Heart right ventricle (tissue), 16 donors: ENCODE measurements at regions not wholly inside any gene's neighbourhood (a gene's known extent, or its start where the extent isn't known, plus 50 kb on each side); places are given as distances from the start of the nearest gene placed in this dataset.

Experiments used
- ATAC-seq, 8 donors: fragments of 200-7000 bp; cut with Tn5 transposase; one replicate each; pipeline ENCODE4 v1.9.1; 2020; ENCODE audit warnings: mild to moderate bottlenecking in 8 of 8, moderate library complexity in 8 of 8, moderate number of reproducible peaks in 1 of 8
- DNase-seq, 2 donors: peaks; one replicate each; pipeline ENCODE4 v3.0.0-alpha.2; 2020
- H3K27ac ChIP-seq, 10 donors: fragments of 200-600 bp; sonication (generic) in 2 of 10; one replicate each; pipeline versions ENCODE4 v1.5.0 to v1.8.0; 2020 to 2022; ENCODE audit warnings: mild to moderate bottlenecking in 3 of 10
- H3K27me3 ChIP-seq, 7 donors: fragments of 200-600 bp; one replicate each; pipeline ENCODE4 v1.8.0; 2021 to 2022; ENCODE audit warnings: mild to moderate bottlenecking in 2 of 7
- H3K36me3 ChIP-seq, 9 donors: fragments of 200-600 bp; sonication (generic) in 1 of 9; one replicate each; pipeline versions ENCODE4 v1.5.0 to v1.8.0; 2020 to 2022; ENCODE audit warnings: mild to moderate bottlenecking in 2 of 9
- H3K4me1 ChIP-seq, 9 donors: fragments of 200-600 bp; sonication (generic) in 1 of 9; one replicate each; pipeline versions ENCODE4 v1.5.0 to v1.8.0; 2020 to 2022; ENCODE audit warnings: mild to moderate bottlenecking in 4 of 9
- H3K4me3 ChIP-seq, 10 donors: fragments of 200-600 bp; sonication (generic) in 2 of 10; one replicate each; pipeline versions ENCODE4 v1.5.0 to v1.8.0; 2020 to 2022; ENCODE audit warnings: mild to moderate bottlenecking in 7 of 10, moderate library complexity in 2 of 10
- H3K9me3 ChIP-seq, 11 donors: fragments of 200-600 bp in 10 of 11; sonication (generic) in 2 of 11; one replicate each; pipeline versions ENCODE4 v1.5.0 to v1.8.0; 2013 to 2022; ENCODE audit warnings: mild to moderate bottlenecking in 2 of 11, control low read depth in 1 of 11, moderate library complexity in 1 of 11
- CTCF ChIP-seq, 9 donors: fragments of 200-600 bp; sonication (generic) in 2 of 9; IDR thresholded peaks; one replicate each; pipeline versions ENCODE4 v1.5.0 to v1.8.0; 2021 to 2022; ENCODE audit warnings: antibody characterized with exemption in 9 of 9, mild to moderate bottlenecking in 5 of 9, moderate library complexity in 1 of 9
- WGBS, 2 donors: extraction: QIAGEN DNeasy Blood & Tissue Kit; methylation state at CpG; one replicate each; pipeline ENCODE4 v1.1.7; 2013; ENCODE audit warnings: inconsistent platforms in 1 of 2; 5-methylcytosine and 5-hydroxymethylcytosine counted together
- intact Hi-C, 10 donors: fragments of 100-400 bp; cut with DNase I; formaldehyde crosslinking; loops; one replicate each; pipeline versions ENCODE4 v1.11.1 to v1.14.2; 2022
- donor health status: Arrhythmogenic right ventricular cardiomyopathy.
- donor health status: ischemic (EF 13 %, LVEDD 7.1; RV severe dilation, severe dysfunction).
- donor health status: healthy with polysubstance abuse.
- donor health status: DM: no; HTN: yes; CAD: no.
- donor health status: DM: no; HTN: no; CAD: no.
- donor health status: ischemic (EF 25% LVEDD 6.9; RV normal size, moderate dysfunction).
- donor health status: ischemic (EF 25% LVEDD 5.7; RV mildly dilated, moderate dysfunction).
- donor health status: healthy.
- donor health status: DM: yes; HTN: yes; CAD: no.
- donor health status: Ischemic cardiomyopathy.
- donor health status: ischemic (EF 35%, LVEDD 5.7; RV mildly dilated, moderate dysfunction).
- donor health status: nonischemic (EF 11% LVEDD 7.7; RV severe dilation, severe dysfunction).
- donor health status: DM: yes; HTN: yes; CAD: no.
- donor health status: PGD.
- donor health status: ischemic (EF 29% LVEDD 5.4; RV normal size, mild dysfunction).
- donor health status: nonischemic (EF 23%, LVEDD 6.1; RV moderate dilation, normal function).

DNA sequence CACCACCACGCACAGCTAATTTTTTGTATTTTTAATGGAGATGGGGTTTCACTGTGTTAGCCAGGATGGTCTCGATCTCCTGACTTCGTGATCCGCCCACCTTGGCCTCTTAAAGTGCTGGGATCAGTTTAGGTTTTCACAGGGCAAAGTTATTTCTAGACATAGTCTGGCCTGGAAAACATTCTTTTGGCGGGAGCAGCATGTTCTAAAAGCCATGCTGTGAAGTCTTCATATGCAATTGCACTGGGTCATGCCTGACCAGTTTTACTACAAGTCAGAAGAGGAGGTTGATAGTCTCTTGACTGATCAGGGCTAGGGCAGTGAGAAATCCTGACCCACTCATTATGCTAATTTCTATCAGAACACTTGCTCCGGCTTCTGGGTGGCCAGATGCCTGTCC lies 131.6 kb upstream of the POU3F1 start:
- no peak for TF ChIP-seq CTCF (IDR thresholded peaks at IDR 0.05)
- intact Hi-C loops = no loop called here
- no peak overlapping the region for H3K27ac ChIP-seq
- H3K36me3 ChIP-seq = no peaks in the 10 kb centered on the region
- no peak overlapping the region for H3K4me3 ChIP-seq
- no peak for ATAC-seq
- no peak for DNase-seq
- peaks cover 0 to 31% (median 11%) of the 10 kb centered on the region in 7 donors for H3K27me3 ChIP-seq
- H3K9me3 ChIP-seq = no peaks in the 10 kb centered on the region
- peaks cover 0 to 6% (median 0%) of the 10 kb centered on the region in 9 donors for H3K4me1 ChIP-seq
- WGBS, 2 donors = 83 to 86% methylated on average over 6 of the region's 6 CpGs

- intact Hi-C loops = no loop called here
- Histone ChIP-seq H3K9me3 (no peaks in the 10 kb centered on the region), H3K36me3 (no peaks in the 10 kb centered on the region), H3K27ac (no peak overlapping the region), H3K27me3 (peaks cover 0 to 13% (median 0%) of the 10 kb centered on the region in 7 donors), H3K4me3 (no peak overlapping the region), H3K4me1 (peaks cover 0 to 6% (median 0%) of the 10 kb centered on the region in 9 donors)
- 71 to 85% methylated on average over 9 of the region's 9 CpGs for WGBS, 2 donors
- DNase-seq (peak in 1 of 2 donors; percentile 18), ATAC-seq (peak in 1 of 8 donors; percentile 22)
- TF ChIP-seq CTCF (IDR thresholded peaks at IDR 0.05) = no peak
These were observed 128.5 kb upstream of the POU3F1 start for GRCh38 chr1:38175121-38175520.

GRCh38 chr1:38173848-38174247 lies 127.3 kb upstream of the POU3F1 start:
- no peaks in the 10 kb centered on the region for H3K9me3 ChIP-seq
- H3K27me3 ChIP-seq = peaks cover 0 to 11% (median 0%) of the 10 kb centered on the region in 7 donors
- H3K27ac ChIP-seq = no peak overlapping the region
- WGBS, 2 donors = 78 to 83% methylated on average over 5 of the region's 5 CpGs
- ATAC-seq (no peak), DNase-seq (no peak)
- no peaks in the 10 kb centered on the region for H3K4me1 ChIP-seq
- intact Hi-C loops = no loop called here
- no peak overlapping the region for H3K4me3 ChIP-seq
- TF ChIP-seq CTCF (IDR thresholded peaks at IDR 0.05) = no peak
- no peaks in the 10 kb centered on the region for H3K36me3 ChIP-seq

- TF ChIP-seq CTCF (IDR thresholded peaks at IDR 0.05) = no peak
- Histone ChIP-seq H3K36me3 (no peaks in the 10 kb centered on the region), H3K4me1 (no peaks in the 10 kb centered on the region), H3K9me3 (no peaks in the 10 kb centered on the region), H3K27me3 (peaks cover 0 to 11% (median 0%) of the 10 kb centered on the region in 7 donors), H3K4me3 (no peak overlapping the region), H3K27ac (no peak overlapping the region)
- 83 to 88% methylated on average over 6 of the region's 6 CpGs for WGBS, 2 donors
- intact Hi-C loops = no loop called here
- ATAC-seq (no peak), DNase-seq (no peak)
These were observed 126.7 kb upstream of the POU3F1 start for GRCh38 chr1:38173157-38173831.
